H1 (cell line): ENCODE measurements at regions not wholly inside any gene's neighbourhood (a gene's known extent, or its start where the extent isn't known, plus 50 kb on each side); places are given as distances from the start of the nearest gene placed in this dataset.

Source experiments
- CTCF ChIA-PET: fragments of 300-600 bp; sonication (Branson Sonifier 250); formaldehyde crosslinking; loops from one replicate; lab custom pipeline; 2021; ENCODE audit not compliant: partially characterized antibody; lab: Charles Lee
- POLR2A ChIA-PET: fragments of 300-600 bp; sonication (Branson Sonifier 250); formaldehyde crosslinking; loops from one replicate; lab custom pipeline; 2021; ENCODE audit warnings: inconsistent platforms; ENCODE audit not compliant: partially characterized antibody; lab: Charles Lee
- DNase-seq, 2 experiments: peaks; one replicate each; pipeline versions ENCODE4 v3.0.0 to v3.0.0-alpha.2; 2010 to 2022; ENCODE audit warnings: low spot score in 2 of 2, low read depth in 1 of 2, mixed read lengths in 1 of 2
- FAIRE-seq: peaks from 2 replicates; lab custom pipeline; 2011; peaks lifted over from hg19 to GRCh38; lab: Jason Lieb, UNC
- H2AFZ ChIP-seq: 2 replicates; pipeline ENCODE4 v1.8.1; 2012; ENCODE audit warnings: low read length, inconsistent platforms
- H2AK5ac ChIP-seq: 2 replicates; pipeline ENCODE4 v1.6.1; 2013; ENCODE audit warnings: low read depth, low read length
- H2BK120ac ChIP-seq: replicated peaks from 2 replicates; pipeline ENCODE3; 2013; ENCODE audit warnings: low read depth, low read length, inconsistent platforms
- H2BK12ac ChIP-seq: 2 replicates; pipeline ENCODE4 v1.6.1; 2013; ENCODE audit warnings: low read depth, low read length
- H2BK15ac ChIP-seq: 2 replicates; pipeline ENCODE4 v1.6.1; 2013; ENCODE audit warnings: low read length
- H2BK20ac ChIP-seq: 2 replicates; pipeline ENCODE4 v1.6.1; 2013; ENCODE audit warnings: low read length
- H2BK5ac ChIP-seq: 2 replicates; pipeline ENCODE4 v1.6.1; 2013; ENCODE audit warnings: low read depth, low read length
- H3K14ac ChIP-seq: 2 replicates; pipeline ENCODE4 v1.6.1; 2013; ENCODE audit warnings: inconsistent platforms; ENCODE audit not compliant: insufficient read length
- H3K18ac ChIP-seq: 2 replicates; pipeline ENCODE4 v1.6.1; 2013; ENCODE audit warnings: low read length; ENCODE audit errors: extremely low read depth
- H3K23ac ChIP-seq: 2 replicates; pipeline ENCODE4 v1.6.1; 2013; ENCODE audit warnings: inconsistent platforms; ENCODE audit not compliant: insufficient read length
- H3K23me2 ChIP-seq: 2 replicates; pipeline ENCODE4 v1.6.1; 2013; ENCODE audit warnings: low read depth, low read length
- H3K27ac ChIP-seq: 2 replicates; pipeline ENCODE4 v1.6.1; 2011; ENCODE audit warnings: low read depth, low read length, inconsistent platforms
- H3K27me3 ChIP-seq, 4 experiments: replicated peaks in 1 of 4; 1 replicate in 1 of 4; 2 replicates in 3 of 4; pipeline versions ENCODE4 v1.6.1 to v1.8.1; 2011 to 2013; ENCODE audit warnings: low read length in 3 of 4, mild to moderate bottlenecking in 3 of 4, inconsistent platforms in 2 of 4, mixed read lengths in 2 of 4, moderate library complexity in 1 of 4; ENCODE audit not compliant: control insufficient read depth in 3 of 4, insufficient read depth in 3 of 4; ENCODE audit errors: extremely low read depth in 1 of 4
- H3K36me3 ChIP-seq, 4 experiments: 2 replicates each; pipeline versions ENCODE4 v1.6.1 to v1.8.1; 2011 to 2013; ENCODE audit warnings: mild to moderate bottlenecking in 4 of 4, low read length in 3 of 4, moderate library complexity in 2 of 4, control low read depth in 1 of 4, inconsistent platforms in 1 of 4; ENCODE audit not compliant: insufficient read depth in 4 of 4, control insufficient read depth in 2 of 4
- H3K4ac ChIP-seq: replicated peaks from 2 replicates; pipeline ENCODE3; 2013; ENCODE audit warnings: low read length, low read depth, mixed read lengths, inconsistent platforms; ENCODE audit not compliant: insufficient read length
- H3K4me1 ChIP-seq, 4 experiments: replicated peaks in 1 of 4; 1 replicate in 1 of 4; 2 replicates in 3 of 4; pipeline versions ENCODE4 v1.6.1 to v1.8.1; 2011 to 2013; ENCODE audit warnings: low read length in 3 of 4, inconsistent platforms in 2 of 4, mixed read lengths in 1 of 4; ENCODE audit not compliant: insufficient read depth in 4 of 4, control insufficient read depth in 3 of 4
- H3K4me2 ChIP-seq, 2 experiments: 2 replicates each; pipeline versions ENCODE4 v1.6.1 to v1.8.1; 2011 to 2013; ENCODE audit warnings: low read depth in 2 of 2, low read length in 2 of 2, control low read depth in 1 of 2, inconsistent platforms in 1 of 2, mild to moderate bottlenecking in 1 of 2; ENCODE audit not compliant: insufficient read depth in 1 of 2
- H3K4me3 ChIP-seq, 4 experiments: fragments of 200-600, 300-600 bp in 1 of 4; sonication (generic), shearing (Covaris generic), sonication (Bioruptor Twin) in 1 of 4; 2 replicates each; pipeline versions ENCODE4 v1.5.1 to v1.8.1; 2011 to 2016; ENCODE audit warnings: low read length in 4 of 4, low read depth in 3 of 4, control low read depth in 2 of 4, inconsistent platforms in 2 of 4, mild to moderate bottlenecking in 2 of 4, mixed read lengths in 1 of 4, moderate library complexity in 1 of 4; ENCODE audit not compliant: insufficient read depth in 2 of 4; ENCODE audit errors: extremely low read depth in 1 of 4
- H3K56ac ChIP-seq: replicated peaks from 2 replicates; pipeline ENCODE3; 2013; ENCODE audit warnings: low read depth, mild to moderate bottlenecking, mixed read lengths, low read length, inconsistent platforms; ENCODE audit not compliant: insufficient read length
- H3K79me1 ChIP-seq: 2 replicates; pipeline ENCODE4 v1.6.1; 2013; ENCODE audit warnings: low read depth, low read length, control low read depth
- H3K79me2 ChIP-seq, 2 experiments: 2 replicates each; pipeline versions ENCODE4 v1.6.1 to v1.8.1; 2012 to 2013; ENCODE audit warnings: low read length in 2 of 2, mild to moderate bottlenecking in 2 of 2, inconsistent platforms in 1 of 2; ENCODE audit not compliant: insufficient read depth in 2 of 2, control insufficient read depth in 1 of 2
- H3K9ac ChIP-seq, 4 experiments: replicated peaks in 1 of 4; 1 replicate in 1 of 4; 2 replicates in 3 of 4; pipeline versions ENCODE4 v1.6.1 to v1.8.1; 2011 to 2013; ENCODE audit warnings: low read depth in 3 of 4, low read length in 3 of 4, control low read depth in 2 of 4, mild to moderate bottlenecking in 2 of 4, moderate library complexity in 2 of 4, inconsistent platforms in 1 of 4; ENCODE audit errors: extremely low read depth in 1 of 4
- H3K9me3 ChIP-seq, 2 experiments: 2 replicates each; pipeline versions ENCODE4 v1.6.1 to v1.8.1; 2012 to 2013; ENCODE audit warnings: mild to moderate bottlenecking in 2 of 2, moderate library complexity in 2 of 2, control low read depth in 1 of 2, inconsistent platforms in 1 of 2, low read depth in 1 of 2, low read length in 1 of 2, mixed read lengths in 1 of 2; ENCODE audit not compliant: insufficient read depth in 2 of 2
- H4K20me1 ChIP-seq, 2 experiments: replicated peaks in 1 of 2; 2 replicates each; pipeline versions ENCODE3 to v1.8.1; 2011 to 2013; ENCODE audit warnings: inconsistent platforms in 2 of 2, low read length in 2 of 2, mild to moderate bottlenecking in 1 of 2; ENCODE audit not compliant: insufficient read depth in 2 of 2, control insufficient read depth in 1 of 2
- H4K5ac ChIP-seq: 2 replicates; pipeline ENCODE4 v1.6.1; 2013; ENCODE audit warnings: low read length, low read depth, mixed read lengths, inconsistent platforms; ENCODE audit not compliant: insufficient read length
- H4K8ac ChIP-seq: 2 replicates; pipeline ENCODE4 v1.8.0; 2013; ENCODE audit warnings: mild to moderate bottlenecking, moderate library complexity, low read length, inconsistent platforms; ENCODE audit not compliant: insufficient read depth; ENCODE audit errors: extremely low read depth
- H4K91ac ChIP-seq: replicated peaks from 2 replicates; pipeline ENCODE3; 2013; ENCODE audit warnings: low read length, mixed read lengths, inconsistent platforms; ENCODE audit not compliant: insufficient read length
- E2F6 ChIP-seq: IDR thresholded peaks from 2 replicates; pipeline ENCODE4 v1.6.1; 2012; ENCODE audit warnings: inconsistent platforms
- EGR1 ChIP-seq: IDR thresholded peaks from 2 replicates; pipeline ENCODE4 v1.6.1; 2011; ENCODE audit warnings: low read depth, low read length, borderline replicate concordance
- GABPA ChIP-seq: IDR thresholded peaks from 2 replicates; pipeline ENCODE4 v1.6.1; 2011; ENCODE audit warnings: mild to moderate bottlenecking, low read length, moderate library complexity, borderline replicate concordance; ENCODE audit not compliant: insufficient read depth
- POU5F1 ChIP-seq: IDR thresholded peaks from 2 replicates; pipeline ENCODE4 v1.6.1; 2011; ENCODE audit warnings: low read depth, mild to moderate bottlenecking, low read length, moderate library complexity
- RAD21 ChIP-seq, 2 experiments: IDR thresholded peaks in 1 of 2; conservative IDR thresholded peaks in 1 of 2; 2 replicates each; pipeline ENCODE4 v1.6.1; 2011; ENCODE audit warnings: low read depth in 2 of 2, low read length in 2 of 2, improper control_type of control experiment in 1 of 2, inconsistent platforms in 1 of 2, mild to moderate bottlenecking in 1 of 2, moderate library complexity in 1 of 2
- SP2 ChIP-seq: IDR thresholded peaks from 2 replicates; pipeline ENCODE4 v1.6.1; 2012; ENCODE audit warnings: mild to moderate bottlenecking, low read length, inconsistent platforms
- ZNF274 ChIP-seq: IDR thresholded peaks from 2 replicates; pipeline ENCODE4 v1.7.0; 2012; ENCODE audit warnings: low read length, borderline replicate concordance; ENCODE audit errors: extremely low read depth
- WGBS, 2 experiments: shearing (Covaris generic) in 1 of 2; methylation state at CpG; one replicate each; pipeline versions ENCODE4 v1.1.6 to v1.1.7; 2013 to 2015; ENCODE audit warnings: low lambda C conversion rate in 2 of 2, mixed read lengths in 2 of 2, inconsistent platforms in 1 of 2, low coverage in 1 of 2, missing lambda C conversion rate in 1 of 2; ENCODE audit not compliant: insufficient replicate concordance in 2 of 2, insufficient coverage in 1 of 2, insufficient read length in 1 of 2; ENCODE audit errors: extremely low coverage in 1 of 2, missing lambda C conversion rate in 1 of 2; 5-methylcytosine and 5-hydroxymethylcytosine counted together

DNA sequence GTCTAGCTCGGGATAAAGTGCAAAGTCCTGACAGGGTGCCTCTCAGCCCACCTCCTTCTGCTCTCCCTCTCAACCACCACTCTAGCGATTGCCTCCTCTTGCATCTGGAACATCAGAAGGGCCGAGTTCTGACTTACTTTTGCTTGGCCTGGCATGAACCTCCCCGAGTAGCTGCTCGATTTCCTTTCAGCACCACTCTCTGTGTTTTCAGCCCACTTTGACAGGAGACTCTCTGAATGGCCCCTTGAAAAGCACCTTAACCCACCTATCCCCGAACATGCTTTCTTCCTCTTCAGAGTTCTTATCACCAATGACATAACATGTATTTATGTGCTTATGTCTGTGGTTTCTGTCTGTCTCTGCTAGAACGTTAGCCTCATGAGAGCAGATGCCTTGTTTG lies 225.8 kb upstream of the RUNX1 start:
- Histone ChIP-seq H3K4ac (no peak overlapping the region), H4K91ac (no peak overlapping the region), H3K4me1 (no peaks in the 10 kb centered on the region), H3K79me1 (no peaks in the 10 kb centered on the region), H3K4me2 (no peak overlapping the region), H2AFZ (peak overlapping the region; percentile 45; the same call in 1 of the 2 replicates), H2BK20ac (no peak overlapping the region), H3K9ac (no peak overlapping the region), H3K9me3 (no peaks in the 10 kb centered on the region), H4K20me1 (no peaks in the 10 kb centered on the region), H2BK12ac (no peak overlapping the region), H3K14ac (no peak overlapping the region), H4K8ac (no peak overlapping the region), H3K27ac (no peak overlapping the region), H2BK15ac (no peak overlapping the region), H3K4me3 (no peak overlapping the region), H3K56ac (no peak overlapping the region), H3K79me2 (no peaks in the 10 kb centered on the region), H4K5ac (no peak overlapping the region), H2BK120ac (no peak overlapping the region), H3K23ac (no peak overlapping the region), H3K23me2 (no peaks in the 10 kb centered on the region), H2BK5ac (no peak overlapping the region), H3K27me3 (no peaks in the 10 kb centered on the region), H3K36me3 (no peaks in the 10 kb centered on the region), H2AK5ac (no peak overlapping the region), H3K18ac (no peak overlapping the region)
- no peak for FAIRE-seq
- POLR2A ChIA-PET = no interaction called here
- CTCF ChIA-PET = no interaction called here
- WGBS, 2 experiments = 93% methylated on average over 7 of the region's 7 CpGs; no CpG with 5 or more reads in 1 of the 2 experiments
- no peak for TF ChIP-seq E2F6
- no peak for TF ChIP-seq POU5F1
- no peak for TF ChIP-seq EGR1
- TF ChIP-seq SP2 = no peak
- TF ChIP-seq ZNF274 = no peak
- TF ChIP-seq GABPA = no peak
- no peak for TF ChIP-seq RAD21 (IDR thresholded peaks at IDR 0.05 in 1 of 2, conservative IDR thresholded peaks at IDR 0.05 in 1 of 2; ENCODE audit: low read depth in 2 of 2, low read length in 2 of 2)
- no peak for DNase-seq
